ENCODE measurements at regions not wholly inside any gene's neighbourhood (a gene's known extent, or its start where the extent isn't known, plus 50 kb on each side); places are given as distances from the start of the nearest gene placed in this dataset.

- TF ChIP-seq, protein P1, sequence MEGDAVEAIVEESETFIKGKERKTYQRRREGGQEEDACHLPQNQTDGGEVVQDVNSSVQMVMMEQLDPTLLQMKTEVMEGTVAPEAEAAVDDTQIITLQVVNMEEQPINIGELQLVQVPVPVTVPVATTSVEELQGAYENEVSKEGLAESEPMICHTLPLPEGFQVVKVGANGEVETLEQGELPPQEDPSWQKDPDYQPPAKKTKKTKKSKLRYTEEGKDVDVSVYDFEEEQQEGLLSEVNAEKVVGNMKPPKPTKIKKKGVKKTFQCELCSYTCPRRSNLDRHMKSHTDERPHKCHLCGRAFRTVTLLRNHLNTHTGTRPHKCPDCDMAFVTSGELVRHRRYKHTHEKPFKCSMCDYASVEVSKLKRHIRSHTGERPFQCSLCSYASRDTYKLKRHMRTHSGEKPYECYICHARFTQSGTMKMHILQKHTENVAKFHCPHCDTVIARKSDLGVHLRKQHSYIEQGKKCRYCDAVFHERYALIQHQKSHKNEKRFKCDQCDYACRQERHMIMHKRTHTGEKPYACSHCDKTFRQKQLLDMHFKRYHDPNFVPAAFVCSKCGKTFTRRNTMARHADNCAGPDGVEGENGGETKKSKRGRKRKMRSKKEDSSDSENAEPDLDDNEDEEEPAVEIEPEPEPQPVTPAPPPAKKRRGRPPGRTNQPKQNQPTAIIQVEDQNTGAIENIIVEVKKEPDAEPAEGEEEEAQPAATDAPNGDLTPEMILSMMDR (IDR thresholded peaks at IDR 0.05): peak; percentile 82 to 96 (median 90)
- TF ChIP-seq POLR2A (IDR thresholded peaks at IDR 0.05): no peak
Measured at GRCh38 chr20:40962733-40963504, 65.7 kb upstream of the TOP1 start.
